COLO668 (cell line): ENCODE measurements at regions not wholly inside any gene's neighbourhood (a gene's known extent, or its start where the extent isn't known, plus 50 kb on each side); places are given as distances from the start of the nearest gene placed in this dataset.
A peak's percentile ranks its signal among the peaks of the same experiment; 100 is the strongest.

Source experiments
- DNase-seq: peaks from one replicate; lab custom pipeline; 2025; ENCODE audit not compliant: unreplicated experiment; lab: John Stamatoyannopoulos, UW

DNA sequence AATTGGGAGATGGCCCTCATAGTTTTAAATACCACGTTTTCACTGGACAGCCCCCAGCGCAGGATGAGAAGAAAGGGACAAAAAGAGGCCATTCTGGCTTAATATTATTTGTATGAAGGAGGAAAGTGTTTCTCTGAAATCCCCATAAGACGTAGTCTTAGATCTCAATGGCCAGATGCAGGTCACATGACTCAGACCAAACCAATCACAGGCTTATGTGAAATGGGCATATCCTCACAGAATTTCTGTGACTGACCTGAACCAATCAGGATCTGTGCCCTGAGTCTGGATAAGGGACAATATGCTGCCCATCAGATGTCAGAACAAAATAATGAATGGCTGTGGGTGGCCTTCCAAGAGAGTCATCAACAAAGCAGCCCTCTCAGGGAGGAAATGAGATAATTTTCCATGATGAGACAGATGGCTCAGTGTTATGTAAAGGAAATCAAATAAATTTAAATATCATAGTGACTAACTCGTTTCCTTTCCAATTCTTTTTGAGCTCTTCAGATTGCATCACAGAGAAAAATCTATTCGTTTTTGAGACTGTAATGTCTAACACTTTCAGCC lies 1009.5 kb upstream of the TMEM132C start:
- no peak for DNase-seq

DNA sequence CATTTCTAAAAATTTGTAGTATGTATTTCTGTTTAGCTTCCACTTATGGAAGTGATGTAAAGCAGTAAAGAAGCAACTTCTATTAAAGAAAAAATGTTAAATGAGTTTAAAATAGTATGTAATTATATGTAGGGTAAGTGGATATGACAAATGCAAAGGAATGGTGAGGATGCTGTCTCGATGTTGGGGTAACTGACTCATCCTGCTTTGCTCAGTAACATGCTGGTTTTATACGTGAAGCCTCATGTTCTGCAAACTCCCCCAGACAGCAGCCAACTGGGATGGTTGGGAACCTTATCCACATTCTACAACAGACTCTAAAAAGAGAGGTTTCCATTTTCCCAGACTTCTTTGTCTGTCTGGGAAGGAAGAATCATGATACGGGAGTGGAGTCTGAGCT lies 1006.4 kb upstream of the TMEM132C start:
- DNase-seq = no peak

- DNase-seq = no peak
These were observed 1006.0 kb upstream of the TMEM132C start for GRCh38 chr12:127260999-127261398.

DNA sequence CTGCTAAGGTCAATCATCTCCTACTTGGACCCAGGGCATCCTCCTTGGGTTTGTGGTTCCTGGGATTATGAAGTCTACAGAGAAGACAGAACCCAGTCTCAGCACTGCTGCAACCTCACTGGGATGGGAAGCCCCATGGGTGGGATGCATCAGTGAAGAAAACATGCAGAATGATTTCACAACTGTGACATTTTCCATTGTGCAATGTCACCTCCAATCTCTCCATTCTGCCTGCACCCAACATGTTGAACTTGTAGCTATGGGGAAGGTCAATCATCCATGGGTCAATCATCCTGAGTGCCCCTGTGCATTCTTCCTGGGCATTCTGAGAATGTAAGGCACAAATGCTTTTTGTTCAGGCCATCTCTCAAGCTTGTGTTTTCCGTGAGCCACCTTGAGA lies 1004.4 kb upstream of the TMEM132C start:
- no peak for DNase-seq

GRCh38 chr12:127263621-127264020 lies 1003.3 kb upstream of the TMEM132C start:
- DNase-seq = no peak

- DNase-seq = no peak
These were observed 999.8 kb upstream of the TMEM132C start for GRCh38 chr12:127267128-127267527.

- DNase-seq = no peak
These were observed 998.8 kb upstream of the TMEM132C start for GRCh38 chr12:127268213-127268612.

GRCh38 chr12:127268706-127269425 lies 998.1 kb upstream of the TMEM132C start:
- no peak for DNase-seq

DNA sequence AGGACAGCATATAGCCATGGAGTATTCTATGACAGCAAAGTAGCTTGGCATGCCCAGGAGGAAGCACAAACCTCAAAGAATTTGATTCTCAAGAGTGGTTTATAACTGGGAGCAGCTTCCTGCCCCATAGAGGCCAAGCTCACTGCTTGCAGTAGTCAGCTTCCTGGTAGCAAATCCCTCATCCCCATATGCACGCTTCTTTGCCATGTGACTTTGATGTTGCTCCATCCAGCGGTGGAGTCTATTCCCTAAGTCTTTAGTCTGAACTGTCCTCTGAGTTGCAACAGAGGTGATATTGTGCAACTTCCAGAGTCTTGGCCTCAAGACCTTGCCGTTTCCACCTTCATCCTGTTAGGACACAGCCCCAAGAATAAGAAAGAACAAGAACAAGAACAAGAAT lies 996.8 kb upstream of the TMEM132C start:
- DNase-seq = no peak

- no peak for DNase-seq
These were observed 995.2 kb upstream of the TMEM132C start for GRCh38 chr12:127271776-127272175.

- no peak for DNase-seq
These were observed 994.1 kb upstream of the TMEM132C start for GRCh38 chr12:127272864-127273263.

DNA sequence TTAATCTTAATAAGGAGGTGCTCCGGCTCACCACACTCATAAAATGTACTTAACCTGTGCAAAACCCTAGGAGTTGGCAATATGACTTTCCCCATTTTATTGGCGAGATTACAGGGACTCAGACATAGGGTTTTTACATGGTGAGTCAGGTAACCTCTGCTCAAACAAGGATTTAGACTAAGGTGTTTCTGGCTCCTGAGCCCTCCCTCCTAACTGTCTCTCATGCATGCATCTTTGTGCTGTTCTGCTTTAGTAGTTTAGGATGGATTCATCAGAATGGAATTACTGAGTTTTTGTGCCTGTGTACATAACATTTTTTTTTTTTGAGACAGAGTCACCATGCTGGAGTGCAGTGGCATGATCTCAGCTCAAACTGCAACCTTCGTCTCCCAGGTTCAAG lies 993.3 kb upstream of the TMEM132C start:
- no peak for DNase-seq

DNA sequence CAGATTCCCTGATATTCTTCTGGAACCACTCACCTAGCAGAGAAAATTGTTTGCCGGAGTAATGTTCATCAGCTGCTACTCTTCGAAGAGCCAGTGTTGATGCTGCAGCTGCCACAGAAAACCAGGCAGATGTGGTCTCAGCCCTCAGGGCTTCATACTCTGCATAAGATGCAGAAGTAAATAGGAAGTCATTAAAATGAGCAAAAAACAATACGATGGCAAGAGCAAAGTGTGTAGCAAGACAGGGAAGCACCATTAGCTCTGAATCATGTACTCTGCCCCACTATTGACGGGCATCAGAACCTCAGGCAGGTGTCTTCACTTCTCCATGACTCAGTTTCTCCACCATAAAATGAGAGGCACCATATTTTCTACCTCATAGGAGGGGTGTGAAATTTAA lies 991.6 kb upstream of the TMEM132C start:
- DNase-seq = no peak

DNA sequence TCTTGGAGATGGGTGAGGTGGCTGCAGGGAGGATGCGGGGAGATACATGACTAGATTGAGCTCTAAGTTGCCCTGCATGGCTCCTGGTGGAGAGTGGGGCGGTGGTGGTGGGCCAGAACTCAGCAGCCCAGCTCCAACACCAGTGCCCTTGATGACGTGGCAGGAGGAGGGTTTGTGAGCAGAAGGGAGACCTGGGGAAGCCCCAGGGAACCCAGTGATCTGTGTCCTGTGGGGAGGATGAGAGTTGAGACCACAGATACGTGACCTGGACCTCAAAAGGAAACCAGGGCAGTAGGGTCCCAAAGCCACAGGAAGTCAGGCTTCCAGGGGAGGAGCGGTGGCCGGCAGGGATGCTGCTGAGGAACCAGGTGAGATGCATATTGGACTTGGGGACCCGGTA lies 989.1 kb upstream of the TMEM132C start:
- no peak for DNase-seq

- DNase-seq = no peak
These were observed 988.6 kb upstream of the TMEM132C start for GRCh38 chr12:127278351-127278750.

- peak; percentile 73 for DNase-seq
These were observed 986.3 kb upstream of the TMEM132C start for GRCh38 chr12:127280393-127281275.

DNA sequence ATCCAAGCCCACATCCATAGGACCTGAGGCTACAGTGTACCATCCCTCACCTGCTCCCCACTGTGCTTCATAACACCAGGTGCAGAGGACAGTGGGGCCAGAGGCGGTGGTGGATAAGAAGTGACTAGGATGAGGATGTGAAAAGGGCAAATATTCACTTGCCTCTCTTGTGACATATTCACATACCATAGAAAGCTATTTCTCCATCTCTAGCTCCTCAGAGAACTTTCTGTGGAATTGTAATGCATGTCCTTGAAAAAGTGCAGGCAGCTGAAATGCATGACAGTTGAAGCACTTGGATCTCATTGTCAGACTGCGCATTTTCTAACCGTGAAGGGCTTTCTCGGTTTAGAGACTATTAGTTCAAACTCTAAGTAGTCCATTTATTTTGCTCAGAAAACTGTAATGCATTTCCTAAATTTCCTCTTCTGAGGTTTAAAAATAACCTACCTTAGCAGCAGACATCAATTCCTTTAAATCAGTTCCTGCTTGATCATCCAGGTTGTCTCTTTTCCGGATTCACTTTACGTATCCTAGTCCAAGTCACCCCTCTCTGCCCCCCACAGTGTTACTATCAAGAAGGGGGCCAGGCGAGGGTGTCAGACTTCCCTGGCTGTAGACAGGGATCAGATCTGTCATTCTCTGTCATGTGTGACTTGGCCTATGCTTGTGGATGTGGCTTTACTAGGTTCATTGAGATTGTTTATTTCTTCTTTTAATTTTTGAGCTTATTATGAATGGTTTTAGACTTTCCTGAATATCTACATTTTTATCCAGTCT lies 984.0 kb upstream of the TMEM132C start:
- no peak for DNase-seq

DNA sequence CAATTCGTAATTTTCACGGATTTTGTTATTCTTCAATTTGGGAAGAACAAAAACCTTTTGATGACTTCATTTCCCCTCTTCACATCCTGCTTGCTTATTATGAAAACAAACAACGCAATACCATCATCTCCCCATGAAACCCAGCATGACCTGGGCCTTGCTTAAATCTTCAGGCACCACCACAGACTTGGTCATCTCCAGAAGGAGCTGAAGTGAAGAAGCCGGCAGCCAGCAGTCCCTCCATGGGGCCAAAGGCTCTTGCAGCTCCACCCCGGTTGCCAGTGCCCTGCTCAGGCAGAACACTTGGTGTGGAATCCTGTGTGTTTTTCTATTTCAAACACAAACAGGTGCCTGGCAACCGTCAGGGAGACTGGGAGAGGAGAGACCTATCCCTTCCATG lies 982.9 kb upstream of the TMEM132C start:
- no peak for DNase-seq

DNA sequence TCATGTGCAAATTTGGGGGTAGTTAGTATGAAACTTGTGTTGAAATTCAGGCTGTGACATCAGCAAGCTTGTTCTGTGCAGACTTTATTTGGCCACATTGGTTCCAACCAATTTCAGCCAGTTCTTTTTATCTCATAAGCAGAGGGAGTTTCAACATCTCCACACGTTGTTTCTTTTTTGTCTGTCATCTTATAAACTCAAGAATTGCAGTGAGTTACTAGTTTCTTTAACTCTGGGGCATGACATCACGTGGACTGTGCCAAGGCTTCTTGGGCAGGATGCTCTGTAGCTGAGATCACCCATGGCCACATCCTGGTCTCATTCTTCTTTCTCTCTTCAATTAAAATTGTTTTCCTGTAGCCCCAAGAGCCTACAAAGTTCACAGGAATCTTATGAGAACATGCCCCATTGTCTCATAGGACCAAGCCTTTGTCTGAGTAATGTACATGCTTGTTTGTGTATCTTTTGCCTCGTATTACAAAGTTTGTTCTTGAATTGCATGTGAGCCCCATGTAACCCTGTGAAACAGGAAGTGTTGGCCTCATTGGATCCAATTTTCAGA lies 982.0 kb upstream of the TMEM132C start:
- DNase-seq = no peak

DNA sequence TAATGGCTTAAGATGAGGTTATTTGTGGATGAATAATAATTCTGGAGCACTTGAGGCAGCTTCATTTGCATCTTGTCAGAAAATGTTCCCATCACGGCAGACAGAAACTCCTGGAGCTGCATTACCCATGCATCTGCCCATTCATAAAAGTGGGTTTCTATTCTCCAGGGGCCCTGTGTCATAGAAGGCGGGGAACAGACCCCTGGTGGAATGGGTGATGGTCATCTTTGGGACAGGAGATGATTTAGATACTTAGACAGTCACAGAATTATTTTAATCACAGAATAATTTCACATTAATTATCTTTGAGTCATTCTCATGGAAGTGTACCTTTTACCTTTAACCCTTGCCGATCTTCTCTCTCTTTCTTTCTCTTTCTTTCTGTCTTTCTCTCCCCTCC lies 980.7 kb upstream of the TMEM132C start:
- DNase-seq = no peak

GRCh38 chr12:127287256-127287655 lies 979.7 kb upstream of the TMEM132C start:
- no peak for DNase-seq
